Activated T-cell treated with anti-CD3 and anti-CD28 coated beads for 48 hours (primary cell): ENCODE measurements at regions not wholly inside any gene's neighbourhood (a gene's known extent, or its start where the extent isn't known, plus 50 kb on each side); places are given as distances from the start of the nearest gene placed in this dataset.
"Not testable (repeated sequence)": the region's sequence is repeated elsewhere in the genome, so short reads cannot be mapped to it uniquely, and the experiment has no call there.

Experiments
- DNase-seq: peaks from one replicate; pipeline ENCODE4 v3.0.0-alpha.2; 2020; ENCODE audit warnings: low read depth

DNA sequence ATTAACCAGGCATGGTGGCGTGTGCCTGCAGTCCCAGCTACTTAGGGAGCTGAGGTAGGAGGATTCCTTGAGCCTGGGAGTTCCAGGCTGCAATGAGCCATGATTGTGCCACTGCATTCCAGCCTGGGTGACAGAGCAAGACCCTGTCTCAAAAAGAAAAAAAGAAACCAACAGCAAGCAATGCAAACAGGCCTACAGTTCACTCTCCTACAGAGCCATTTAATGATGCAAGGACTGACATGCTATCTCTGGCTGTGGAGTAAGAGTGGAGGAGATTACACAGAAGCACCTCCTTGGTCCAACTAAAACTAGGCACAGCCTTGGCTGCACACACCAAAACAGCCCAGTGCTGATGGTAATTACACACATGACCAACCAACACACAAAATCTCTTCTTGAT, 127.5 kb upstream of the SOD1 start:
- no peak for DNase-seq

- no peak for DNase-seq
Measured at GRCh38 chr21:31530897-31531705, 128.4 kb upstream of the SOD1 start.

GRCh38 chr21:31530364-31530763, 129.1 kb upstream of the SOD1 start:
- DNase-seq, result no peak

GRCh38 chr21:31529406-31529805, 130.1 kb upstream of the SOD1 start:
- no peak for DNase-seq

- no peak for DNase-seq
Measured at GRCh38 chr21:31526040-31526439, 133.5 kb upstream of the SOD1 start.

DNA sequence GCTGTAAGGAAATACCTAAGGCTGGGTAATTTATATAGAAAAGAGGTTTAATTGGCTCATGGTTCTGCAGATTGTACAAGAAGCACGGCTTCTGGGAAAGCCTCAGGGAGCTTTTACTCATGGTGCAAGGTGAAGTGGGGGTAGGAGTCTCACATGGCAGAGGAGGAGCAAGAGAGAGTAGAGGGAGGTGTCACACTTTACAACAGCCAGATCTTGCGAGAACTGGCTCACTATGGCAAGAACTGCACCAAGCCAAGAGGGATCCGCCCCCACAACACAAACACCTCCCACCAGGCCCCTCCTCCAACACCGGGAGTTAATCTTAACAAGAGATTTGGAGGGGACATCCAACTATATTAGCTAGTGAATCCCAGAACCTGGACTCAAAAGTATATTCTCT, 135.4 kb upstream of the SOD1 start:
- DNase-seq, result no peak

DNA sequence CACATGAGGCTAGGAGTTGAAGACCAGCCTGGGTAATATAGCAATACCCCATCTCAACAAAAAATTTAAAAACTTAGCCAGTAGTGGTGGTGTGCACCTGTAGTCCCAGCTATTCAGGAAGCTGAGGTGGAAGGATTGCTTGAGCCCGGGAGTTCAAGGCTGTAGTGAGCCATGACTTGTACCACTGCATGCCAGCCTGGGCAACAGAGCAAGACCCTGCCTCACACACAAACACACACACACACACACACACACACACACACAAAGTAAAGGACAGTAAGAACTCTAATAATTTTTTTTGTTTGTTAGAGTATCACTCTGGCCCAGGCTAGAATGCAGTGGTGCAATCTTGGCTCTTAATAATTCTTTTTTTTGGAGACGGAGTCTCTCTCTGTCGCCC, 138.0 kb upstream of the SOD1 start:
- DNase-seq, result no peak

- DNase-seq, result no peak
Measured at GRCh38 chr21:31520561-31521098, 138.9 kb upstream of the SOD1 start.

GRCh38 chr21:31518580-31518979, 140.9 kb upstream of the SOD1 start:
- DNase-seq, result no peak

DNA sequence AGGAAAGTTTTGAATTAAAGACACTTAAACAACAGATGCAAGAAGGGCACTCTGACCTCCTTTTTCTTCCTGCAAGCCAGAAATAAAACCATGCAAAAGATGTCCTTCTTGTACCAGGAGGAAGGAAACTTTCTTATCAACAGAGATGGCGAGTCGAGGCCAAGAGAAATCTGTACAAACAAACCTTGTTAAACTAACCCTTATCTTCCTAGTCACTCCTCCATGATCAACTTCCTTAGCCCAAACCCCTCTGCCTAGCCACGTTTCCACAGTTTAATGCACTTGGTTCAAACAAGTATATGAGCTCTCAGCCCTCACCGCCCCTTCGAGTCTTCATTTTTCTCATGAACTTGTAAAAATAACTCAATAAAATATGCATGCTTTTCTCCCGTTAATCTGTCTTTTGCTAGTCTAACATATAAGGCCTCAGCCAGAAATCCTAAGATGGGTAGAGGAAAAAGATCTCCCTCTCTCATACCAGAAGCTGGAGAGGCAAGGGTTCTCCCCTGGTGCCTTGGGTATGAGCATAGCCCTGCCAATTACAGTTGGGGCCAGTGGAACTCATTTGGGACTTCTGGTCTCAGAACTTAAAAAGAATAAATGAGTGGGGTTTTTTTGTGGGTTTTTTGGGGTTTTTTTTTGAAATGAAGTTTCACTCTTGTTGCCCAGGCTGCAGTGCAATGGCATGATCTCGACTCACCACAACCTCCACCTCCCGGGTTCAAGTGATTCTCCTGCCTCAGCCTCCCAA, 141.7 kb upstream of the SOD1 start:
- no peak for DNase-seq

DNA sequence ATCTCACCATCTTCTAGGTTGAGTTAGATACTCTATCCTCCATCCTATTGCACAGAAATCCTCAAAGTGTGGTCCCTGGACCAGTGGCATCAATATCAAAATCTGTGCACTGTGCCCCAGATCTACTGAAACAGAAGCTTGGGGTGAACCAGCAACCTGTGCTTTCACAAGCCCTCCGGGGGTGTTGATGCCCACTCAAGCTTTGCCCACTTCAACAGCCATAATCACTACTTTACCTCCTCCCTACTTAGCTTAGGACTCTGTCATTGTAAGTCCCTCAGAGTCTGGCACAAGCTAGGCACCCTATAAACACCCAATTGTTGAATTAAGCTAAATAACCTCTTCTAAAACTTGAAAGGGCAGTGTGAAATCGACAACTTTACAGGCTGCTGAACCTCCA, 144.2 kb upstream of the SOD1 start:
- DNase-seq, result no peak

GRCh38 chr21:31514598-31514997, 144.9 kb upstream of the SOD1 start:
- no peak for DNase-seq

DNA sequence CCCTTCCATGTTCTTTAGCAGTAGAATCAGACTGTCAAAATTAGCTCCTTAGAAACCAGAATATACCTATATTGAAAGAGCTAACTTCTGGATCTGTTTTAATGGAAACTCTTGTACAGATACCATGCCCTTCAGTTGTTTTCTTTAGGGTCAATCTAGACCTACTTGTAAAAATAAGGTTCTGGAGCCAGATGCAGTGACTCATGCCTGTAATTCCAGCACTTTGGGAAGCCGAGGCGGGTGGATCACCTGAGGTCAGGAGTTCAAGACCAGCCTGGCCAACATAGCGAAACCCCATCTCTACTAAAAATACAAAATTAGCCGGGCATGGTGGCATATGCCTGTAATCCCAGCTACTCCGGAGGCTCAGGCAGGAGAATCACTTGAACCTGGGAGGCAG, 146.0 kb upstream of the SOD1 start:
- DNase-seq, result not testable (repeated sequence)

DNA sequence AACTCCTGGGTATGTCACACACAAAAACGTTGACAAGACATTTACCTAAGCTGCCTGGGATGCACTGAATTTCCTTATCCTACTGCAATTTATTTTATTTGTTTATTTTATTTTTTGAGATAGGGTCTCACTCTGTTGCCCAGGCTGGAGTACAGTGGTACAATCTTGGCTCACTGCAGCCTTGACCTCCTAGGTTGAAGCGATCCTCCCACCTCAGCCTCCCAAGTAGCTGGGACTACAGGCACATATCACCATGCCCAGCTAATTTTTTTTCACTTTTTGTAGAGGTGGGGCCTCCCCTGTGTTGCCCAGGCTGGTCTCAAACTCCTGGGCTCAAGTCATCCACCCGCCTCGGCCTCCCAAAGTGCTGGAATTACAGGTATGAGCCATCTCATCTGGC, 147.5 kb upstream of the SOD1 start:
- DNase-seq, result not testable (repeated sequence)

- DNase-seq, result no peak
Measured at GRCh38 chr21:31511258-31511657, 148.2 kb upstream of the SOD1 start.

- DNase-seq, result peak; percentile 79
Measured at GRCh38 chr21:31509194-31510017, 150.1 kb upstream of the SOD1 start.

GRCh38 chr21:31505975-31506374, 153.5 kb upstream of the SOD1 start:
- DNase-seq, result no peak

DNA sequence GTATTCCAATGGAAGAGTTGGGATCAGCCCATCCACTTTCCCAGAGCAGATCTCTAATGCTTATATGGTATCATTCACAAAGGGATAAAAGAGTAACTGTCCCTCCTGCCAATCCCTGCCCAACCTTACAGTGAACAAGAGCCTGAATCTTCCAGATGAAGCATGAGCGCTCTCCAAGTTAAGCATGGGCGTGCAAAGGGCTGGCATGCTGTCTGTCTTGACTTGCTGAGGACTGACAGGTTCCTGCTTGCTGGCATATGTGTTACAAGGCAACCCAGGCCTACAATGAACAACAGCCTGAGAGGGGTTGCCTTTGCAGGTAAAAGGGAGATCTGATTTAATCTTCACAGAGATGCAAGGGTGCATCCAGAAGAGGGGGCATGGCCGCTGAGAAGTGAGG, 155.6 kb upstream of the SOD1 start:
- DNase-seq, result no peak

- no peak for DNase-seq
Measured at GRCh38 chr21:31503467-31503866, 156.0 kb upstream of the SOD1 start.

DNA sequence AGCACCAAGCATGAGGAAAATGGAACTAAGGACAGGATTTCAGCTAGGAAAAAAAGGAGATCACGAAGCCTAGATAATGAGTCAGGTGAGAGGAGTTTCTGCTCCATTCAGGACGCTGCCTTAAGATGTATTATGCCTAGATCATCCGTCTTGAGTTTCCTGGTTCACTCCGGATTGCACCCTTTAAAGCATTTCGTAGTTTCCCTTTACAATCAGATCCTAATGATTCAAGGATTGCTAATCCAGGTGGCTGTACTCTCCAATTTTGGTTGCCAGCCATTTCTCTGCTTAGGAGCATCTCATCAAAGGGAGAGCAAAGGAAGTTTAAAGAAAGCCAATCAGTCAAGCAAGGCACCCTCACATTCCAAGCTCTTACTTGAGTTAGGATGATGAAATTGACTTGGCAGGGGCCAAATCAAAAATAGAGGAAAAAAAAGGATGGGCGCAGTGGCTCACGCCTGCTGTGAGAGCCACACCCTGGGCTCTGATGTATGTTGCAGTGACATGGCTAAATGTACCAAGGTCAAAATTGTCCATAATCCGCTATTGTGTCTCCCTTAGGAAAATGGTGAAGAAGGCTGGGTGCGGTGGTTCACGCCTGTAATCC, 156.9 kb upstream of the SOD1 start:
- DNase-seq, result no peak

GRCh38 chr21:31501926-31502325, 157.6 kb upstream of the SOD1 start:
- no peak for DNase-seq

- DNase-seq, result no peak
Measured at GRCh38 chr21:31500982-31501381, 156.9 kb upstream of the TIAM1 start.
